ENCODE measurements at regions not wholly inside any gene's neighbourhood (a gene's known extent, or its start where the extent isn't known, plus 50 kb on each side); places are given as distances from the start of the nearest gene placed in this dataset.

- ChIA-PET CTCF (no interaction called here), POLR2A (no interaction called here)
- intact Hi-C loops (cut with micrococcal nuclease), result no loop called here
- H3K79me2 ChIP-seq (ENCODE audit: control insufficient read depth, insufficient read depth, low read length), result no peaks in the 10 kb centered on the region
- H3K27ac ChIP-seq (ENCODE audit: insufficient read depth, low read depth, low read length), result no peak overlapping the region
- H2AFZ ChIP-seq (ENCODE audit: low read depth, low read length), result no peak overlapping the region
- H3K4me1 ChIP-seq (ENCODE audit: control insufficient read depth, extremely low read depth, insufficient read depth, low read length), result no peaks in the 10 kb centered on the region
- BruUV-seq (replicated peaks), result no TSS peak
- peaks cover 8 to 13% of the 10 kb centered on the region in 2 experiments for H3K27me3 ChIP-seq (ENCODE audit: control insufficient read depth in 2 of 2, insufficient read depth in 2 of 2, low read length in 2 of 2)
- no peaks in the 10 kb centered on the region for H3K9me1 ChIP-seq (replicated peaks; ENCODE audit: control insufficient read depth, extremely low read depth, insufficient read depth, low read length)
- no peak overlapping the region for H3K4me2 ChIP-seq (ENCODE audit: insufficient read depth, low read length)
- dilution Hi-C loops (cut with MboI; ENCODE audit: extremely low pct_ligation_motif_present, low sequenced_read_pairs), result no loop called here
- H4K20me1 ChIP-seq (replicated peaks; ENCODE audit: control insufficient read depth, extremely low read depth, insufficient read depth, low read length), result no peaks in the 10 kb centered on the region
- no peak overlapping the region for H3K9ac ChIP-seq (replicated peaks; ENCODE audit: extremely low read depth, insufficient read depth, low read length)
- no peak overlapping the region for H3K4me3 ChIP-seq (replicated peaks in 1 of 3; ENCODE audit: insufficient read depth in 1 of 3, low read depth in 1 of 3, low read length in 3 of 3)
- DNase-seq (ENCODE audit: low read depth, low spot score), result no peak
- H3K9me3 ChIP-seq (replicated peaks; ENCODE audit: control insufficient read depth, insufficient read depth, low read length), result no peaks in the 10 kb centered on the region
- no peak for FAIRE-seq
- TF ChIP-seq POLR2A (IDR thresholded peaks at IDR 0.05; ENCODE audit: low read depth, low read length) (no peak), MYC (IDR thresholded peaks at IDR 0.05; ENCODE audit: low read depth, low read length) (no peak), MAX (IDR thresholded peaks at IDR 0.05; ENCODE audit: insufficient read depth, insufficient read length) (no peak), POLR2AphosphoS5 (IDR thresholded peaks at IDR 0.05; ENCODE audit: insufficient read depth, low read depth, low read length) (no peak), FOS (IDR thresholded peaks at IDR 0.05; ENCODE audit: borderline replicate concordance, insufficient read depth, low read length) (no peak), CTCF (IDR thresholded peaks at IDR 0.05; ENCODE audit: extremely low read depth in 1 of 2, insufficient read depth in 1 of 2, low read depth in 1 of 2, low read length in 2 of 2) (no peak), GATA2 (IDR thresholded peaks at IDR 0.05; ENCODE audit: insufficient read depth, insufficient read length, low read depth, low read length) (no peak), JUN (IDR thresholded peaks at IDR 0.05; ENCODE audit: borderline replicate concordance, insufficient read depth, insufficient read length, low read depth) (no peak), EZH2 (IDR thresholded peaks at IDR 0.05; ENCODE audit: borderline replicate concordance, low read depth, low read length, severe bottlenecking) (no peak)
- no peaks in the 10 kb centered on the region for H3K36me3 ChIP-seq (ENCODE audit: control insufficient read depth in 2 of 2, extremely low read depth in 1 of 2, insufficient read depth in 2 of 2, low read length in 2 of 2)
Measured at GRCh38 chr3:66656609-66657008, 155.8 kb upstream of the LRIG1 start.

Measured in endothelial cell of umbilical vein (primary cell).